Tongue (tissue), 1 donor: ENCODE measurements at regions not wholly inside any gene's neighbourhood (a gene's known extent, or its start where the extent isn't known, plus 50 kb on each side); places are given as distances from the start of the nearest gene placed in this dataset.

Source experiments
- DNase-seq: peaks from one replicate; pipeline ENCODE4 v3.0.0-alpha.2; 2015

GRCh38 chr3:68055215-68055614 is 400.8 kb upstream of the SUCLG2 start:
- no peak for DNase-seq

GRCh38 chr3:68049776-68050175 is 395.4 kb upstream of the SUCLG2 start:
- no peak for DNase-seq

GRCh38 chr3:68045976-68046375 is 391.6 kb upstream of the SUCLG2 start:
- DNase-seq: no peak

- DNase-seq: no peak
These were observed 379.5 kb upstream of the SUCLG2 start for GRCh38 chr3:68033867-68034266.

- DNase-seq: no peak
These were observed 377.8 kb upstream of the SUCLG2 start for GRCh38 chr3:68032209-68032608.

- DNase-seq: no peak
These were observed 370.8 kb upstream of the SUCLG2 start for GRCh38 chr3:68025189-68025588.

GRCh38 chr3:68019876-68020275 is 365.5 kb upstream of the SUCLG2 start:
- no peak for DNase-seq

GRCh38 chr3:68018275-68018674 is 363.9 kb upstream of the SUCLG2 start:
- no peak for DNase-seq

GRCh38 chr3:68017069-68017468 is 362.7 kb upstream of the SUCLG2 start:
- no peak for DNase-seq

- no peak for DNase-seq
These were observed 355.5 kb upstream of the SUCLG2 start for GRCh38 chr3:68009900-68010299.

GRCh38 chr3:68007621-68008226 is 353.3 kb upstream of the SUCLG2 start:
- DNase-seq: peak; percentile 32

GRCh38 chr3:68006646-68007045 is 352.2 kb upstream of the SUCLG2 start:
- no peak for DNase-seq

GRCh38 chr3:68004091-68004490 is 349.7 kb upstream of the SUCLG2 start:
- peak; percentile 16 for DNase-seq

GRCh38 chr3:67998281-67998680 is 343.9 kb upstream of the SUCLG2 start:
- no peak for DNase-seq

GRCh38 chr3:67995206-67995605 is 340.8 kb upstream of the SUCLG2 start:
- peak; percentile 52 for DNase-seq

- DNase-seq: no peak
These were observed 332.3 kb upstream of the SUCLG2 start for GRCh38 chr3:67986706-67987105.

GRCh38 chr3:67983166-67983565 is 328.8 kb upstream of the SUCLG2 start:
- no peak for DNase-seq

GRCh38 chr3:67981077-67981476 is 326.7 kb upstream of the SUCLG2 start:
- no peak for DNase-seq

- no peak for DNase-seq
These were observed 324.9 kb upstream of the SUCLG2 start for GRCh38 chr3:67979342-67979741.

- no peak for DNase-seq
These were observed 323.4 kb upstream of the SUCLG2 start for GRCh38 chr3:67977762-67978161.

- no peak for DNase-seq
These were observed 322.3 kb upstream of the SUCLG2 start for GRCh38 chr3:67976663-67977062.

- no peak for DNase-seq
These were observed 310.2 kb upstream of the SUCLG2 start for GRCh38 chr3:67964596-67964995.

GRCh38 chr3:67957268-67957667 is 302.9 kb upstream of the SUCLG2 start:
- DNase-seq: no peak

GRCh38 chr3:67947808-67948508 is 293.5 kb upstream of the SUCLG2 start:
- peak; percentile 3 for DNase-seq
